PC-3 (cell line): ENCODE measurements at regions not wholly inside any gene's neighbourhood (a gene's known extent, or its start where the extent isn't known, plus 50 kb on each side); places are given as distances from the start of the nearest gene placed in this dataset.

ENCODE experiments used
- ATAC-seq: fragments of 200-7000 bp; cut with Tn5 transposase; 2 replicates; pipeline ENCODE4 v1.9.1; 2020; ENCODE audit warnings: mild to moderate bottlenecking, moderate library complexity
- BruUV-seq: library from RNA; stranded (reverse); fragments of 400-500 nt; replicated peaks from 2 replicates; lab custom pipeline; 2021; lab: Mats Ljungman, UMichigan
- CTCF ChIA-PET: fragments of 300-600 bp; sonication (Branson Sonifier 250); formaldehyde crosslinking; loops from one replicate; lab custom pipeline; 2022; ENCODE audit warnings: antibody characterized with exemption; lab: Charles Lee
- POLR2A ChIA-PET: fragments of 300-600 bp; sonication (Branson Sonifier 250); formaldehyde crosslinking; loops from one replicate; lab custom pipeline; 2022; ENCODE audit warnings: antibody characterized with exemption; ENCODE audit not compliant: unreplicated experiment; lab: Charles Lee
- DNase-seq: peaks from one replicate; pipeline ENCODE4 v3.0.0-alpha.2; 2015
- H2AFZ ChIP-seq: fragments of 300-600 bp; sonication (generic); 2 replicates; pipeline ENCODE4 v1.6.0; 2016; ENCODE audit warnings: antibody characterized with exemption, low read length
- H3F3A ChIP-seq: fragments of 300-600 bp; sonication (generic); one replicate; pipeline ENCODE4 v1.6.0; 2017; ENCODE audit warnings: antibody characterized with exemption, low read length, control low read depth, mild to moderate bottlenecking; ENCODE audit not compliant: unreplicated experiment
- H3K27ac ChIP-seq: fragments of 300-600 bp; sonication (generic); 2 replicates; pipeline ENCODE4 v1.5.1; 2016; ENCODE audit warnings: mild to moderate bottlenecking, low read length
- H3K27me3 ChIP-seq: fragments of 300-600 bp; sonication (generic); 2 replicates; pipeline ENCODE4 v1.6.1; 2016; ENCODE audit warnings: low read length, mixed read lengths
- H3K36me3 ChIP-seq: fragments of 300-600 bp; sonication (generic); 2 replicates; pipeline ENCODE4 v1.6.1; 2016; ENCODE audit warnings: low read depth, mixed run types, low read length, mixed read lengths
- H3K4me1 ChIP-seq: fragments of 300-600 bp; sonication (generic); 2 replicates; pipeline ENCODE4 v1.5.1; 2016; ENCODE audit warnings: low read length; ENCODE audit not compliant: insufficient read depth
- H3K4me2 ChIP-seq: fragments of 300-600 bp; sonication (generic); 2 replicates; pipeline ENCODE4 v1.6.0; 2016; ENCODE audit warnings: low read length
- H3K4me3 ChIP-seq: fragments of 300-600 bp; sonication (generic); 2 replicates; pipeline ENCODE4 v1.5.1; 2016; ENCODE audit warnings: mild to moderate bottlenecking, low read length, mixed read lengths
- H3K79me2 ChIP-seq: fragments of 300-600 bp; sonication (generic); 2 replicates; pipeline ENCODE4 v1.6.1; 2017; ENCODE audit warnings: low read length, mixed read lengths
- H3K9ac ChIP-seq: fragments of 300-600 bp; sonication (generic); 2 replicates; pipeline ENCODE4 v1.6.0; 2016; ENCODE audit warnings: mild to moderate bottlenecking, low read length
- H3K9me2 ChIP-seq: fragments of 300-600 bp; sonication (generic); replicated peaks from 2 replicates; pipeline ENCODE4 v1.6.1; 2016; ENCODE audit warnings: mixed run types, low read length, mixed read lengths
- H3K9me3 ChIP-seq: fragments of 300-600 bp; sonication (generic); 2 replicates; pipeline ENCODE4 v1.6.1; 2016; ENCODE audit warnings: low read length, mixed read lengths
- H4K20me1 ChIP-seq: fragments of 300-600 bp; sonication (generic); 2 replicates; pipeline ENCODE4 v1.6.1; 2016; ENCODE audit warnings: low read length, mixed read lengths
- CTCF ChIP-seq: fragments of 300-600 bp; sonication (generic); conservative IDR thresholded peaks from 2 replicates; pipeline ENCODE4 v1.5.1; 2017; ENCODE audit warnings: antibody characterized with exemption, low read depth, mild to moderate bottlenecking, low read length
- EZH2 ChIP-seq: fragments of 300-600 bp; sonication (generic); IDR thresholded peaks from one replicate; pipeline ENCODE4 v1.6.1; 2017; ENCODE audit warnings: antibody characterized with exemption, mild to moderate bottlenecking, low read length; ENCODE audit not compliant: unreplicated experiment
- EZH2phosphoT487 ChIP-seq: fragments of 300-600 bp; sonication (generic); IDR thresholded peaks from 2 replicates; pipeline ENCODE4 v1.6.1; 2018; ENCODE audit warnings: mild to moderate bottlenecking, antibody characterized with exemption, low read length, borderline replicate concordance
- intact Hi-C: fragments of 100-400 bp; cut with micrococcal nuclease; formaldehyde crosslinking; loops from 2 replicates; pipeline ENCODE4 v1.9.0; 2023

- CTCF ChIA-PET, result no interaction called here
- BruUV-seq, result no TSS peak
Measured at GRCh38 chr2:225104971-225105370, 62.7 kb upstream of the DOCK10 start.

GRCh38 chr2:225104321-225104720 lies 62.1 kb upstream of the DOCK10 start:
- Histone ChIP-seq H3K27ac (peak overlapping the region; percentile 75), H4K20me1 (no peaks in the 10 kb centered on the region), H3F3A (peaks cover 5% of the 10 kb centered on the region), H3K79me2 (no peaks in the 10 kb centered on the region), H3K9me2 (no peaks in the 10 kb centered on the region), H3K9ac (no peak overlapping the region), H2AFZ (no peak overlapping the region), H3K9me3 (no peaks in the 10 kb centered on the region), H3K4me3 (no peak overlapping the region), H3K36me3 (no peaks in the 10 kb centered on the region), H3K4me2 (peak overlapping the region; percentile 46), H3K27me3 (no peaks in the 10 kb centered on the region), H3K4me1 (peaks cover 52% of the 10 kb centered on the region)
- TF ChIP-seq EZH2 (no peak), EZH2phosphoT487 (no peak)
- no peak for ATAC-seq
- intact Hi-C loops, result loop anchor here (5.0 kb wide), 1 partner anchor 62 kb away; the partner anchor contains the start of gene DOCK10
- peak; percentile 51 for DNase-seq
- ChIA-PET CTCF (no interaction called here), POLR2A (no interaction called here)
- BruUV-seq, result no TSS peak

More at GRCh38 chr2:225104971-225105370, 62.7 kb upstream of the DOCK10 start:
- H3K9me2 ChIP-seq, result no peaks in the 10 kb centered on the region
- H3K4me2 ChIP-seq, result no peak overlapping the region
- no peaks in the 10 kb centered on the region for H3K79me2 ChIP-seq
- H4K20me1 ChIP-seq, result no peaks in the 10 kb centered on the region
- DNase-seq (peak; percentile 55), ATAC-seq (peak; percentile 10; the same call in 1 of the 2 replicates)
- H3K27me3 ChIP-seq, result no peaks in the 10 kb centered on the region
- H3K9me3 ChIP-seq, result no peaks in the 10 kb centered on the region
- H3K27ac ChIP-seq, result peak overlapping the region; percentile 75
- intact Hi-C loops, result loop anchor here (5.0 kb wide), 1 partner anchor 63 kb away; the partner anchor contains the start of gene DOCK10
- H3K9ac ChIP-seq, result no peak overlapping the region
- H3K4me1 ChIP-seq, result peaks cover 46% of the 10 kb centered on the region
- H3K4me3 ChIP-seq, result no peak overlapping the region
- no peaks in the 10 kb centered on the region for H3K36me3 ChIP-seq
- H3F3A ChIP-seq, result peaks cover 5% of the 10 kb centered on the region
- POLR2A ChIA-PET, result no interaction called here
- no peak overlapping the region for H2AFZ ChIP-seq
- TF ChIP-seq CTCF, result no peak
- no peak for TF ChIP-seq EZH2
- TF ChIP-seq EZH2phosphoT487, result no peak

- Histone ChIP-seq H3K4me3 (0 out of 2 replicates have a peak overlapping the region, but pooled peaks have one; percentile 6), H3K9me3 (no peaks in the 10 kb centered on the region), H4K20me1 (no peaks in the 10 kb centered on the region), H3K9me2 (no peaks in the 10 kb centered on the region), H3K4me2 (peak overlapping the region; percentile 46), H3K36me3 (no peaks in the 10 kb centered on the region), H3K4me1 (peaks cover 52% of the 10 kb centered on the region), H3K27ac (peak overlapping the region; percentile 75), H3K79me2 (no peaks in the 10 kb centered on the region), H3K9ac (no peak overlapping the region), H3K27me3 (no peaks in the 10 kb centered on the region), H3F3A (peaks cover 5% of the 10 kb centered on the region), H2AFZ (no peak overlapping the region)
- TF ChIP-seq CTCF, result no peak
- no peak for TF ChIP-seq EZH2phosphoT487
- no peak for TF ChIP-seq EZH2
- intact Hi-C loops, result loop anchor here (5.0 kb wide), 1 partner anchor 61 kb away; the partner anchor contains the start of gene DOCK10
- ATAC-seq (peak; percentile 34), DNase-seq (peak; percentile 73)
- ChIA-PET CTCF (no interaction called here), POLR2A (interaction anchor here (0.6 kb wide), 1 partner anchor 51 kb away, joined by 3 read pairs; no protein-coding TSS in a partner anchor)
- no TSS peak for BruUV-seq
Measured at GRCh38 chr2:225103737-225104141, 61.5 kb upstream of the DOCK10 start.
